GM18951 (cell line): ENCODE measurements at regions not wholly inside any gene's neighbourhood (a gene's known extent, or its start where the extent isn't known, plus 50 kb on each side); places are given as distances from the start of the nearest gene placed in this dataset.

Experiments used
- POLR2A ChIP-seq: IDR thresholded peaks from 4 replicates; pipeline ENCODE4 v1.6.1; 2011; ENCODE audit warnings: mild to moderate bottlenecking; ENCODE audit not compliant: insufficient read length, insufficient read depth; ENCODE audit errors: extremely low read depth
- in situ Hi-C: fragments of 300-500 bp; cut with MboI; formaldehyde crosslinking; loops from one replicate; pipeline ENCODE4 v1.12.0; 2022; ENCODE audit warnings: low sequenced_read_pairs, mixed read lengths, inconsistent platforms; ENCODE audit not compliant: unreplicated experiment

GRCh38 chr22:48613566-48614200 is 1214.0 kb downstream of the BRD1 start:
- in situ Hi-C loops = no loop called here

GRCh38 chr22:48612077-48612995 is 1215.3 kb downstream of the BRD1 start:
- TF ChIP-seq POLR2A = no peak
- in situ Hi-C loops = no loop called here

More at GRCh38 chr22:48613566-48614200, 1214.0 kb downstream of the BRD1 start:
- TF ChIP-seq POLR2A = no peak

GRCh38 chr22:48609279-48609865 is 1218.3 kb downstream of the BRD1 start:
- no peak for TF ChIP-seq POLR2A
- in situ Hi-C loops = no loop called here

- TF ChIP-seq POLR2A = no peak
Measured at GRCh38 chr22:48607901-48608662, 1219.6 kb downstream of the BRD1 start.

GRCh38 chr22:48606684-48607307 is 1220.9 kb downstream of the BRD1 start:
- no peak for TF ChIP-seq POLR2A
- in situ Hi-C loops = no loop called here

More at GRCh38 chr22:48607901-48608662, 1219.6 kb downstream of the BRD1 start:
- in situ Hi-C loops = no loop called here

GRCh38 chr22:48605856-48606481 is 1221.7 kb downstream of the BRD1 start:
- in situ Hi-C loops = no loop called here
- TF ChIP-seq POLR2A = no peak

- TF ChIP-seq POLR2A = no peak
- in situ Hi-C loops = no loop called here
Measured at GRCh38 chr22:48605125-48605524, 1222.5 kb downstream of the BRD1 start.

- in situ Hi-C loops = no loop called here
- TF ChIP-seq POLR2A = no peak
Measured at GRCh38 chr22:48603621-48604320, 1223.9 kb downstream of the BRD1 start.

- in situ Hi-C loops = no loop called here
- no peak for TF ChIP-seq POLR2A
Measured at GRCh38 chr22:48602805-48603518, 1224.7 kb downstream of the BRD1 start.

- no peak for TF ChIP-seq POLR2A
- in situ Hi-C loops = no loop called here
Measured at GRCh38 chr22:48600681-48601080, 1227.0 kb downstream of the BRD1 start.

- in situ Hi-C loops = no loop called here
- TF ChIP-seq POLR2A = no peak
Measured at GRCh38 chr22:48600171-48600570, 1227.5 kb downstream of the BRD1 start.
